ENCODE measurements at regions not wholly inside any gene's neighbourhood (a gene's known extent, or its start where the extent isn't known, plus 50 kb on each side); places are given as distances from the start of the nearest gene placed in this dataset.

DNA sequence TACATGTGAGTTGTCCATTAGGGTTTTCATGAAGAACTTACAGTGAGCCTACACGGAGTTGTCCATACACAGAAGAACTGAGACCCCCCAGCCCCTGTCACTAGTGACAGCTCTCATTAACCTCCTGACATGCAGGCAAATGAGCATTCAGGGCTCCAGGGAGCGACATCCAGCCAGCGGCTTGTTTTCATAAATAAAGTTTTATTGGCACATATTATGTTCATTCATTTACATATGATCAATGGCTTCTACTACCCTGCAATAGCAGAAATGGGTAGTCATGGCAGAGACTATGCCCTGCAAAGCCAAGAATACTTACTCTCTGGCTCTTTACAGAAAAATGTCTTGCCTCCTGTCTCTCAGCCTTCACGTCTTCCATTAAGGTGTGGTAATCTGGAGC, 553.5 kb downstream of the EDEM1 start:
- no peak for TF ChIP-seq CTCF (IDR thresholded peaks at IDR 0.05)
- TF ChIP-seq POLR2A (IDR thresholded peaks at IDR 0.05): no peak
